ENCODE measurements at regions not wholly inside any gene's neighbourhood (a gene's known extent, or its start where the extent isn't known, plus 50 kb on each side); places are given as distances from the start of the nearest gene placed in this dataset.

- H3K4me2 ChIP-seq (ENCODE audit: low read length): no peak overlapping the region
- no peak overlapping the region for H2AFZ ChIP-seq (ENCODE audit: insufficient read depth, low read length, poor library complexity)
- H3K18ac ChIP-seq (ENCODE audit: low read length): peak overlapping the region; percentile 8
- no peak overlapping the region for H3K27ac ChIP-seq (ENCODE audit: low read depth, low read length)
- peak overlapping the region; percentile 44 for H2AK5ac ChIP-seq (ENCODE audit: low read length)
- peak overlapping the region; percentile 16 for H4K91ac ChIP-seq (ENCODE audit: low read depth, low read length)
- peaks cover 27 to 34% of the 10 kb centered on the region in 2 experiments for H3K4me1 ChIP-seq (ENCODE audit: control insufficient read depth in 1 of 2, insufficient read depth in 2 of 2, low read length in 2 of 2)
- no peak overlapping the region for H3K23ac ChIP-seq (ENCODE audit: low read length)
- no peak overlapping the region for H2BK120ac ChIP-seq (ENCODE audit: insufficient read depth, low read length, poor library complexity)
- H3K36me3 ChIP-seq (ENCODE audit: control insufficient read depth in 1 of 2, insufficient read depth in 2 of 2, low read length in 2 of 2): no peaks in the 10 kb centered on the region
- no peaks in the 10 kb centered on the region for H3K27me3 ChIP-seq (ENCODE audit: insufficient read depth, low read length)
- H3K4ac ChIP-seq (ENCODE audit: low read depth, low read length): no peak overlapping the region
- H3K14ac ChIP-seq (ENCODE audit: low read length): peak overlapping the region; percentile 3
- DNase-seq: no peak
- no CpG with 5 or more reads among the region's 10 CpGs for WGBS (ENCODE audit: extremely low coverage, insufficient coverage, insufficient read length)
- H4K8ac ChIP-seq (ENCODE audit: low read depth, low read length): no peak overlapping the region
- no peaks in the 10 kb centered on the region for H3K79me2 ChIP-seq (ENCODE audit: control insufficient read depth, insufficient read depth, low read length, poor library complexity)
- H3K79me1 ChIP-seq (ENCODE audit: low read length): peaks cover 22% of the 10 kb centered on the region
- no peak overlapping the region for H4K12ac ChIP-seq (ENCODE audit: low read depth, low read length)
- H3K9ac ChIP-seq (ENCODE audit: low read length): no peak overlapping the region
- H3K9me3 ChIP-seq (ENCODE audit: insufficient read depth, low read depth, low read length): no peaks in the 10 kb centered on the region
- H2BK12ac ChIP-seq (ENCODE audit: low read length): peak overlapping the region; percentile 2
- H3K4me3 ChIP-seq (ENCODE audit: low read depth, low read length): no peak overlapping the region
- H2BK5ac ChIP-seq (ENCODE audit: low read depth, low read length, poor library complexity): no peak overlapping the region
Observed at GRCh38 chr6:44657206-44657819, 269.8 kb downstream of the CDC5L start.

DNA sequence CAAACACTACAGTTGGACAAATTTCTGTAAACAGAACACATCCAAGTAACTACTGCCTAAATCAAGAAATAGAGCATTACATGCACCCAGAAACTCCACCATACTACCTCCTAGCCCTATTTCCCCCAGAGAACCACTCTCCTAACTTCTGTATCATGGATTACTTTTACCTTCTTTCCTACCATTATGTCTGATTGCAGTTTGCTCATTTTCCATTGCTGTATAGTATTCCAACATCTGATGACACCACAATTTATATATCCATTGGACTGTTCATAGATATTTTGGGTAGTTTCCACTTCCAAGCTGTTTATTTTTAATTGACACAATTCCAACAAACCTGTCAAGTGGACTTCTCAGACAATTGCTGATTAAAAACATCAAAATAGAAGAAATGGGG, 271.1 kb downstream of the CDC5L start:
- peaks cover 31% of the 10 kb centered on the region for H3K79me1 ChIP-seq (ENCODE audit: low read length)
- no peak overlapping the region for H3K4me2 ChIP-seq (ENCODE audit: low read length)
- no peaks in the 10 kb centered on the region for H3K36me3 ChIP-seq (ENCODE audit: control insufficient read depth in 1 of 2, insufficient read depth in 2 of 2, low read length in 2 of 2)
- H3K18ac ChIP-seq (ENCODE audit: low read length): no peak overlapping the region
- H3K27me3 ChIP-seq (ENCODE audit: insufficient read depth, low read length): no peaks in the 10 kb centered on the region
- no peak overlapping the region for H3K4me3 ChIP-seq (ENCODE audit: low read depth, low read length)
- no peak overlapping the region for H2BK12ac ChIP-seq (ENCODE audit: low read length)
- no peak overlapping the region for H2BK5ac ChIP-seq (ENCODE audit: low read depth, low read length, poor library complexity)
- no peaks in the 10 kb centered on the region for H3K9me3 ChIP-seq (ENCODE audit: insufficient read depth, low read depth, low read length)
- peaks cover 1% of the 10 kb centered on the region for H3K79me2 ChIP-seq (ENCODE audit: control insufficient read depth, insufficient read depth, low read length, poor library complexity)
- H2BK120ac ChIP-seq (ENCODE audit: insufficient read depth, low read length, poor library complexity): no peak overlapping the region
- peaks cover 33 to 39% of the 10 kb centered on the region in 2 experiments for H3K4me1 ChIP-seq (ENCODE audit: control insufficient read depth in 1 of 2, insufficient read depth in 2 of 2, low read length in 2 of 2)
- H3K4ac ChIP-seq (ENCODE audit: low read depth, low read length): no peak overlapping the region
- no peak overlapping the region for H3K14ac ChIP-seq (ENCODE audit: low read length)
- no peak overlapping the region for H2AFZ ChIP-seq (ENCODE audit: insufficient read depth, low read length, poor library complexity)
- no peak overlapping the region for H3K9ac ChIP-seq (ENCODE audit: low read length)
- no peak for DNase-seq
- H4K91ac ChIP-seq (ENCODE audit: low read depth, low read length): no peak overlapping the region
- no peak overlapping the region for H4K8ac ChIP-seq (ENCODE audit: low read depth, low read length)
- H3K27ac ChIP-seq (ENCODE audit: low read depth, low read length): no peak overlapping the region
- no peak overlapping the region for H3K23ac ChIP-seq (ENCODE audit: low read length)
- H4K12ac ChIP-seq (ENCODE audit: low read depth, low read length): no peak overlapping the region
- no peak overlapping the region for H2AK5ac ChIP-seq (ENCODE audit: low read length)

DNA sequence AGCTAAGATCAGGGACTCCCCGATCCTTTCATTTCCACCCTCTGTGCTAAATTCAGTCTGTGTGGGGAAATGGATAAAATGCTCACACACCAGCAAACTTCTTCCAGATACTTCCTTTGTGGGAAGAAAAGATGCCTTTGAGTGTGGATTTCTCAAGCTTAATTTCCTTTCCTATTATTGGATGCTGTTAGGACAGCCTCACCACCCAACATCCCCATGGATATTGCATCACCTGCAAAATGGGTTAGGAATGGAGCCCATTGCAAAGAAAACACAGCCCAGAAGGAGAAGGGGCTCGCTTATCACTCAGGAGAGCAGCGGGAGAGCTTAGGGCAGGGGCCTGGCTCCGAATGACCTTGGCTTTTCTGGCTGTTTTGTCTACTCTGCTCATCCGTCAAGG, 272.2 kb downstream of the CDC5L start:
- Histone ChIP-seq H2BK5ac (ENCODE audit: low read depth, low read length, poor library complexity) (peak overlapping the region; percentile 9), H4K12ac (ENCODE audit: low read depth, low read length) (no peak overlapping the region), H3K4me2 (ENCODE audit: low read length) (no peak overlapping the region), H3K9ac (ENCODE audit: low read length) (no peak overlapping the region), H3K4me1 (ENCODE audit: control insufficient read depth in 1 of 2, insufficient read depth in 2 of 2, low read length in 2 of 2) (peaks cover 41 to 43% of the 10 kb centered on the region in 2 experiments), H3K79me1 (ENCODE audit: low read length) (peaks cover 38% of the 10 kb centered on the region), H3K4ac (ENCODE audit: low read depth, low read length) (peak overlapping the region; percentile 34), H3K9me3 (ENCODE audit: insufficient read depth, low read depth, low read length) (no peaks in the 10 kb centered on the region), H3K18ac (ENCODE audit: low read length) (no peak overlapping the region), H3K14ac (ENCODE audit: low read length) (peak overlapping the region; percentile 38), H3K27me3 (ENCODE audit: insufficient read depth, low read length) (no peaks in the 10 kb centered on the region), H4K8ac (ENCODE audit: low read depth, low read length) (no peak overlapping the region), H3K23ac (ENCODE audit: low read length) (no peak overlapping the region), H2AFZ (ENCODE audit: insufficient read depth, low read length, poor library complexity) (no peak overlapping the region), H4K91ac (ENCODE audit: low read depth, low read length) (peak overlapping the region; percentile 21), H2BK120ac (ENCODE audit: insufficient read depth, low read length, poor library complexity) (no peak overlapping the region), H3K27ac (ENCODE audit: low read depth, low read length) (no peak overlapping the region), H3K79me2 (ENCODE audit: control insufficient read depth, insufficient read depth, low read length, poor library complexity) (peaks cover 1% of the 10 kb centered on the region), H3K4me3 (ENCODE audit: low read depth, low read length) (no peak overlapping the region), H2BK12ac (ENCODE audit: low read length) (peak overlapping the region; percentile 54), H3K36me3 (ENCODE audit: control insufficient read depth in 1 of 2, insufficient read depth in 2 of 2, low read length in 2 of 2) (no peaks in the 10 kb centered on the region), H2AK5ac (ENCODE audit: low read length) (peak overlapping the region; percentile 21)
- WGBS (ENCODE audit: extremely low coverage, insufficient coverage, insufficient read length): no CpG with 5 or more reads among the region's 5 CpGs
- DNase-seq: no peak

- Histone ChIP-seq H3K23ac (ENCODE audit: low read length) (no peak overlapping the region), H3K79me1 (ENCODE audit: low read length) (peaks cover 44% of the 10 kb centered on the region), H3K4ac (ENCODE audit: low read depth, low read length) (no peak overlapping the region), H2AK5ac (ENCODE audit: low read length) (no peak overlapping the region), H4K91ac (ENCODE audit: low read depth, low read length) (peak overlapping the region; percentile 49), H3K14ac (ENCODE audit: low read length) (peak overlapping the region; percentile 60), H4K8ac (ENCODE audit: low read depth, low read length) (no peak overlapping the region), H2BK5ac (ENCODE audit: low read depth, low read length, poor library complexity) (no peak overlapping the region), H2BK120ac (ENCODE audit: insufficient read depth, low read length, poor library complexity) (peak overlapping the region; percentile 16), H3K27ac (ENCODE audit: low read depth, low read length) (peak overlapping the region; percentile 59), H2AFZ (ENCODE audit: insufficient read depth, low read length, poor library complexity) (no peak overlapping the region), H3K4me2 (ENCODE audit: low read length) (no peak overlapping the region), H3K4me1 (ENCODE audit: control insufficient read depth in 1 of 2, insufficient read depth in 2 of 2, low read length in 2 of 2) (peaks cover 50% of the 10 kb centered on the region in 2 experiments), H3K18ac (ENCODE audit: low read length) (no peak overlapping the region), H2BK12ac (ENCODE audit: low read length) (peak overlapping the region; percentile 63), H3K9me3 (ENCODE audit: insufficient read depth, low read depth, low read length) (no peaks in the 10 kb centered on the region), H3K79me2 (ENCODE audit: control insufficient read depth, insufficient read depth, low read length, poor library complexity) (peaks cover 5% of the 10 kb centered on the region), H3K27me3 (ENCODE audit: insufficient read depth, low read length) (no peaks in the 10 kb centered on the region), H3K9ac (ENCODE audit: low read length) (no peak overlapping the region), H4K12ac (ENCODE audit: low read depth, low read length) (no peak overlapping the region), H3K36me3 (ENCODE audit: control insufficient read depth in 1 of 2, insufficient read depth in 2 of 2, low read length in 2 of 2) (no peaks in the 10 kb centered on the region), H3K4me3 (ENCODE audit: low read depth, low read length) (no peak overlapping the region)
- DNase-seq: no peak
- WGBS (ENCODE audit: extremely low coverage, insufficient coverage, insufficient read length): no CpG with 5 or more reads among the region's 9 CpGs
Observed at GRCh38 chr6:44660561-44661220, 273.2 kb downstream of the CDC5L start.

All from trophoblast cell (in vitro differentiated cells and primary cell).